NB4 (cell line): ENCODE measurements at regions not wholly inside any gene's neighbourhood (a gene's known extent, or its start where the extent isn't known, plus 50 kb on each side); places are given as distances from the start of the nearest gene placed in this dataset.

Experiments
- DNase-seq: peaks from one replicate; pipeline ENCODE4 v3.0.0; 2010; ENCODE audit warnings: low read depth
- H3K4me3 ChIP-seq: one replicate; pipeline ENCODE4 v1.5.1; 2011; ENCODE audit warnings: mild to moderate bottlenecking, low read depth, low read length, moderate library complexity
- CTCF ChIP-seq: IDR thresholded peaks from one replicate; pipeline ENCODE4 v1.5.1; 2012; ENCODE audit warnings: low read depth, low read length
- MAX ChIP-seq: IDR thresholded peaks from 2 replicates; pipeline ENCODE4 v1.6.1; 2011; ENCODE audit warnings: low read depth, low read length
- MYC ChIP-seq: IDR thresholded peaks from 2 replicates; pipeline ENCODE4 v1.6.1; 2011; ENCODE audit warnings: low read depth, low read length
- POLR2A ChIP-seq: IDR thresholded peaks from 2 replicates; pipeline ENCODE4 v1.6.1; 2011; ENCODE audit warnings: mild to moderate bottlenecking; ENCODE audit not compliant: insufficient read length; ENCODE audit errors: extremely low read depth

DNA sequence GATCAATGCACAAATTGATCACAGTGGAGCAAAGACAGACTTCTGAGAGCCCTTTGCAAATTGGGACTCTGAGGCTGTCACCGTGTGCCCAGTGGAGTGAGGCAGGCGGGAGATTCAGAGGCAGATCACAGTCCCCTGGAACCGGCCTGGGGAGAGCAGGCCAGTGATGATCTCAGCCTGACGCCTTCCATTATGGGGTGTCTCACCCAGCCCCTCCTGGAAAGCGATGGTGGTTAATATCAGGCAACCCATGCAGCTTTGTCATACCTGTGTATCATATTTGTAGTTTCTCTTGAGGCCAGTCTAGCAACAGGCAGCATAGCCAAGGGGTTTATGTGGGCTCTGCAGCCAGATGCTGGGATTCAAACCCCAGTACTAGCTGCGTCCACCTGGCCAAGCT is 147.8 kb downstream of the EMX2 start:
- TF ChIP-seq MAX, result no peak
- TF ChIP-seq MYC, result no peak
- no peak for TF ChIP-seq POLR2A
- no peak for TF ChIP-seq CTCF
- no peak for DNase-seq
- no peak overlapping the region for H3K4me3 ChIP-seq

DNA sequence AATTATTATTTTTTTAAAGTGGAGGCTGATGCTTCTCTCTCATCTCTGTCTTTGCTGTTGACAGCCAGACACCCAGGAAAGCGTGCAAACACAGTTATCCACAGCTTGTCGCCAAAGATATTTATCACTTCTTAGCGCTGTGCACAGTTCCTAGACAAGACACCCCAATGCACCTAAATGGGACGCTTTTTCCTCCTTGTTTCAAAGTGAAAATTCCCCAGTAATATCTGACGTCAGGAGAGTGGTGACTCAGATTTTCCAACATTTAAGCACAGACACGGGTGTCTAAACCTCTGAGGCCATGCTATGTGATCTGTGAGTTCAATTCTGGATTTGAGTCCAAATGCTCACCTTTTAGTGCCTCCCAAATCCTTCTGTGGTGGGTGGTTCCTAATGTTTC is 151.6 kb downstream of the EMX2 start:
- no peak overlapping the region for H3K4me3 ChIP-seq
- TF ChIP-seq POLR2A (no peak), CTCF (no peak), MAX (no peak), MYC (no peak)
- no peak for DNase-seq

DNA sequence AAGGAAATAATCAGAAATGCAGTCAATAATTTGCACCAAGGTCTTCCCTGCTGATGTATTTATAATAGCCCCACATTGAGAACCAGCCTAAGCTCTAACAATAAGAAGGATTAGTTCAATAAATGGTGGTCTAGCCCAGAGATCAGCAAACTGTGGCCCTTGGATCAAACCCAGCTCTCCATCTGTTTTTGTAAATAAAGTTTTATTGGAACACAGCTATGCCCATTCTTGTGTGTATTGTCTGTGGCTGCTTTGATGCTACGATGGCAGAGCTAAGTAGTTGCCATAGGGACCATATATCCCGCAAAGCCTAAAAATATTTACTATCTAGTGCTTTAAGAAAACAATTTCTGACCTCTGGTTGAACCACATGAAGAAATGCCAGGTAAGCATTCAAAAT is 154.9 kb downstream of the EMX2 start:
- no peak overlapping the region for H3K4me3 ChIP-seq
- no peak for TF ChIP-seq POLR2A
- TF ChIP-seq MYC, result no peak
- TF ChIP-seq CTCF, result no peak
- no peak for TF ChIP-seq MAX
- no peak for DNase-seq

DNA sequence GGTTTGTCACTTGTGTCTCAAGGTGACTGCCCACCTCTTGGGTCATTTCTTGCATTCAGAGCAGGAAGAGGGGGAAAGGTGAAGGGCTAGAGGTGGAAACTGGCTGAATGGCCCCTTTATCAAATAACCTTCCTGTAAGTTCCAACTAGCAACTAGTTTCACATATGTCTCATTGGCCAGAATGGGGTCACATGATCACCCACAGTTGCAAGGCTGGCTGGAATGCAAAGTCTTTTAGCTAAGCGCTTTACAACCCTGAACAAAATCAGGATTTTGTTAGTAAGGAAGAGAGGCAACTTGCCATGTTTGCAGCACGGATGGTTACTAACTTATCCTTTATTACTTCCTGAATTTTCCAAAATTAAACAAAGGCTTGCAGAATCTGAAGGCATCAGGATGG is 156.3 kb downstream of the EMX2 start:
- no peak overlapping the region for H3K4me3 ChIP-seq
- TF ChIP-seq POLR2A (no peak), CTCF (no peak), MYC (no peak), MAX (no peak)
- no peak for DNase-seq

GRCh38 chr10:117699436-117700075 is 157.0 kb downstream of the EMX2 start:
- H3K4me3 ChIP-seq, result no peak overlapping the region
- peak; percentile 7 for DNase-seq
- TF ChIP-seq CTCF, result no peak
- TF ChIP-seq POLR2A, result no peak
- no peak for TF ChIP-seq MYC

DNA sequence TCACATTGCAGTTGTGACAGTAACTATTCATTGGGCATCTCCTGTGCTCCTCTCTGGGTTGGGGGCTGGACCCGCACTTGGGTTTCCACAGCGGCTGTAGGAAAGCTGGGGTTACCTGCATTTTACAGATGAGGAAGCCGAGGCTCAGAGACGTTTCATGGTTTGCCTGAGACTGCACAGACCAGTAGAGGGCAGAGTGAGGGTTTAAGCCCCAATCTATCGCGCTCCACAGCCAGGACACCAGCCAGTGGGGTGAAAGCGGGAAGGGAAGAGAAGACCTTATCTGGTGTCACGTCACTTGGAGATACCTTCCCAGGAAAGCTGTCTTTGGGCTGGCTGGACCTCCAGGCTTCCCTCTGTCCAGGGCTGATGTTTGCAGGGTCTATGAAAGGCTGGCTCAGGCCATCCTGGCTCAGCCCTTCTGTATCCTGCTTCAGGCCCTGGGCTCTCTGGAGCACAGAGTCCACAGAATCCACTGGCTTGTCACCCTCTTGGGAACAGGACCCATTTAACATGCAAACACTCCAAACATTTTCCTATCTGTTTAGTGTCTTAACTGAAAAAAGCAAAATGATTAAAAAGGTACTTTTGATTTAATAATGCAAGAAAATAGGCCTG is 167.7 kb downstream of the EMX2 start:
- TF ChIP-seq POLR2A (no peak), MYC (no peak), CTCF (peak; percentile 40), MAX (no peak)
- DNase-seq, result peak; percentile 8

More for the DNA sequence above, 167.7 kb downstream of the EMX2 start:
- H3K4me3 ChIP-seq, result no peak overlapping the region
